ENCODE measurements at regions not wholly inside any gene's neighbourhood (a gene's known extent, or its start where the extent isn't known, plus 50 kb on each side); places are given as distances from the start of the nearest gene placed in this dataset.

DNA sequence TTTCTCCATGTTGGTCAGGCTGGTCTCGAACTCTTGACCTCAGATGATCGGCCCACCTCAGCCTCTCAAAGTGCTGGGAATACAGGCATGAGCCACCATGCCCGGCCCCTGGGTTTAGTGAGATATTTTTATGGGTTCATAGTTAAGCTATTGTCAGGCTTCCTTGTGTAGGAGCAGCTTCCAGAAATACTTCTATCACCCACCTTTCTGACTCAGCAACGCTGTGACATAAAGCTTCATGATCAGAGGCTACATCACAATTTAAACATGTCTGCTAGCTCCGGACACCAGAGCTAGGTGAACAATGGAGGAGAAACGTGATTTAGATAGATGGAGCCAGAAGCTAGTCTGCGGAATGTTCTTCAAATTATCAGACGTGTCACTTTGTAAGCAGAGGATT lies 295.8 kb upstream of the LYZL1 start:
- TF ChIP-seq CTCF (IDR thresholded peaks at IDR 0.05; ENCODE audit: low read length) = no peak
- TF ChIP-seq EZH2 (IDR thresholded peaks at IDR 0.05; ENCODE audit: borderline replicate concordance, low read length) = no peak

All from OCI-LY1 (cell line).